Right lobe of liver (tissue), 6 donors: ENCODE measurements at regions not wholly inside any gene's neighbourhood (a gene's known extent, or its start where the extent isn't known, plus 50 kb on each side); places are given as distances from the start of the nearest gene placed in this dataset.

ENCODE experiments used
- ATAC-seq, 4 donors: fragments of 200-7000 bp; cut with Tn5 transposase; one replicate each; pipeline ENCODE4 v1.9.1; 2020; ENCODE audit warnings: mild to moderate bottlenecking in 4 of 4, moderate library complexity in 4 of 4
- DNase-seq, 3 donors: peaks; one replicate each; pipeline ENCODE4 v3.0.0-alpha.2; 2020
- H3K27ac ChIP-seq, 3 donors: fragments of 200-600 bp; one replicate each; pipeline ENCODE4 v1.8.0; 2022
- H3K27me3 ChIP-seq, 2 donors: fragments of 200-600 bp; one replicate each; pipeline ENCODE4 v1.8.0; 2022
- H3K36me3 ChIP-seq, 4 donors: fragments of 200-600 bp; sonication (generic) in 1 of 4; one replicate each; pipeline versions ENCODE4 v1.5.1 to v1.8.0; 2017 to 2022; ENCODE audit warnings: control low read depth in 1 of 4
- H3K4me1 ChIP-seq, 4 donors: fragments of 200-600 bp; sonication (generic) in 1 of 4; one replicate each; pipeline versions ENCODE4 v1.5.1 to v1.8.0; 2017 to 2022; ENCODE audit warnings: control low read depth in 1 of 4
- H3K4me3 ChIP-seq, 3 donors: fragments of 200-600 bp; one replicate each; pipeline ENCODE4 v1.8.0; 2022
- H3K9me3 ChIP-seq, 4 donors: fragments of 200-600 bp; sonication (generic) in 1 of 4; one replicate each; pipeline versions ENCODE4 v1.5.1 to v1.8.0; 2017 to 2022; ENCODE audit warnings: control low read depth in 1 of 4
- CTCF ChIP-seq, 4 donors: fragments of 200-600 bp in 3 of 4; fragments of 450-650 bp in 1 of 4; IDR thresholded peaks; one replicate each; pipeline versions ENCODE4 v1.5.1 to v1.8.0; 2016 to 2022; ENCODE audit warnings: antibody characterized with exemption in 4 of 4, mild to moderate bottlenecking in 2 of 4
- POLR2A ChIP-seq: fragments of 450-650 bp; IDR thresholded peaks from one replicate; pipeline ENCODE4 v1.6.1; 2017; ENCODE audit warnings: antibody characterized with exemption, mild to moderate bottlenecking
- WGBS: methylation state at CpG from one replicate; pipeline ENCODE4 v1.1.6; 2018; ENCODE audit warnings: low coverage, low lambda C conversion rate; ENCODE audit not compliant: insufficient coverage; ENCODE audit errors: missing lambda C conversion rate; 5-methylcytosine and 5-hydroxymethylcytosine counted together
- intact Hi-C, 2 donors: fragments of 100-400 bp; cut with DNase I; formaldehyde crosslinking; loops; one replicate each; pipeline versions ENCODE4 v1.11.2 to v1.14.1; 2022
- donor health status: DM: no; HTN: yes; CAD: no.
- donor health status: DM: no; HTN: no; CAD: no.
- donor health status: DM: no; HTN: no; CAD: no.
- donor health status: DM: no; HTN: yes; CAD: no.
- donor health status: DM: no; HTN: yes; CAD: no.

DNA sequence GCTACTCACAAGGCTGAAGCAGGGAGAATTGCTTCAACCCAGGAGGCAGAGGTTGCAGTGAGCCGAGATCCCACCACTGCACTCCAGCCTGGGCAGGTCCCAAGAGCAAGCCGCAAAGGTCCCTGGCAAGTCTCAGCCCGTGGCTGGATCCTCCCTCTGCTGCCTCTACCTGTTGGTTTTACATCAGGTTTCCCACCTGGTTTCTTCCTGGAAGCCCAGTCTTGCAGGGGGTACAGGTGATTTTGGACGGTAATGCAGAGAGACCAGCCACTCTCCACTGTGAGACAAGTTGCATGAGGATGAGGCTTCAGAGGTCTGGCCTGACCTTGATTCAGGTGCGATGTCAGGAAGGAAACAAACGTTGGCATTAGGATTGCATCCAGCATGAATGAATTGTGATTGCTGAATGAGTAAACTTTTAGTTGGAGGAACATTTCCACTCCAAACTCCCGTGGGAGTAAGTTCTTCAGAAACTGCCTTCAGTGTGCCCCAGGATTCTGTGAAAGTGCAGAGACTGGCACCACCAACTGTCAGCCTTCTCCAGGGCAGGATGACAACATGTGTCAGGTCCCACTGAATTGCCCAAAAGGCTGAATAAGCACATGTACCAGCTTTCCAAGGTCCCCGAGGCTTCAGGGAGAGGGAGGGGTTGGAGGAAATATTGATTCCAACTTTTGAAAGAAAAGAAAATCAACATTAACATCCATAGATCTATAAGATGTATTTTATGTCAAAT is 189.4 kb downstream of the TJP1 start:
- DNase-seq = no peak
- H3K36me3 ChIP-seq = no peaks in the 10 kb centered on the region
- ATAC-seq = no peak
- no peaks in the 10 kb centered on the region for H3K9me3 ChIP-seq
- intact Hi-C loops = no loop called here
- no peak overlapping the region for H3K27ac ChIP-seq
- no peaks in the 10 kb centered on the region for H3K27me3 ChIP-seq
- 50% methylated on average over 5 of the region's 8 CpGs for WGBS
- no peaks in the 10 kb centered on the region for H3K4me1 ChIP-seq
- H3K4me3 ChIP-seq = no peak overlapping the region
- TF ChIP-seq POLR2A (no peak), CTCF (IDR thresholded peaks at IDR 0.05) (no peak)

GRCh38 chr15:29631076-29632070 is 190.9 kb downstream of the TJP1 start:
- DNase-seq (no peak), ATAC-seq (no peak)
- Histone ChIP-seq H3K27me3 (no peaks in the 10 kb centered on the region), H3K4me1 (no peaks in the 10 kb centered on the region), H3K9me3 (no peaks in the 10 kb centered on the region), H3K36me3 (no peaks in the 10 kb centered on the region), H3K4me3 (no peak overlapping the region), H3K27ac (no peak overlapping the region)
- intact Hi-C loops = no loop called here
- 46% methylated on average over 10 of the region's 10 CpGs for WGBS
- TF ChIP-seq CTCF (IDR thresholded peaks at IDR 0.05) (no peak), POLR2A (no peak)

GRCh38 chr15:29624271-29624670 is 198.0 kb downstream of the TJP1 start:
- H3K4me3 ChIP-seq = no peak overlapping the region
- no peak for ATAC-seq
- no peaks in the 10 kb centered on the region for H3K9me3 ChIP-seq
- no peaks in the 10 kb centered on the region for H3K27me3 ChIP-seq
- H3K36me3 ChIP-seq = no peaks in the 10 kb centered on the region
- intact Hi-C loops = loop anchor here in 1 of 2 donors (5.0 kb wide), 1 partner anchor 222 kb away; no protein-coding TSS in a partner anchor
- no peaks in the 10 kb centered on the region for H3K4me1 ChIP-seq
- no peak for TF ChIP-seq CTCF (IDR thresholded peaks at IDR 0.05)
- TF ChIP-seq POLR2A = no peak
- WGBS = 82% methylated on average over 8 of the region's 8 CpGs
- H3K27ac ChIP-seq = no peak overlapping the region
- no peak for DNase-seq

DNA sequence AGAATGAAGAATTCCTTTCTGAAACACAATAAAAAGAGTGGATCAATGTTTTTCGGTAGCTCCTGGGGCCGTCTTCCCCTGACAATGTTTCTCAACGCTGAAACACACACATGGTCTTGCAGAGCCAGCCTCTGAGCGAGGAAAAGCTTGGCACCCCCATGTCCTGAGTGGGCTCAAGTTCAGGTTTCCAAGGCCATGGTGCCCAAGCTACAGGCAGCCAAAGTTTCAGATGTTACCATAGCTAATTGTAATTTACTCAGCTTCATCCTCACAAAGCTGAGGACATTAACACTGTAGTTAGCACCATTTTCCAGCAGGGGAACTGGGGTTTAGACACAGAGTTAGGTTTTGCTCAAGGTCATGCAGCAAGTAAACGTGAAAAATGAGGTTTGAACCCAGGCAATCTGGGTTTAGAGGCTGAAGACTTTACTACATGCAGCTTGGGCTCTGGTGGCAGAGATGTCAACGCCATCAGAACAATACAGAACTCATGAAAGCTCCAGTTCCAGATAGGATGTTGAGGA is 199.1 kb downstream of the TJP1 start:
- TF ChIP-seq CTCF (IDR thresholded peaks at IDR 0.05) = no peak
- TF ChIP-seq POLR2A = no peak
- no peak for ATAC-seq

More for the DNA sequence above, 199.1 kb downstream of the TJP1 start:
- Histone ChIP-seq H3K4me1 (no peaks in the 10 kb centered on the region), H3K4me3 (no peak overlapping the region), H3K27me3 (no peaks in the 10 kb centered on the region), H3K36me3 (no peaks in the 10 kb centered on the region), H3K9me3 (no peaks in the 10 kb centered on the region), H3K27ac (no peak overlapping the region)
- WGBS = 54% methylated on average over 6 of the region's 6 CpGs
- intact Hi-C loops = loop anchor here in 1 of 2 donors (5.0 kb wide), 1 partner anchor 221 kb away; no protein-coding TSS in a partner anchor
- DNase-seq = no peak
